Thoracic aorta (tissue), 2 donors: ENCODE measurements at regions not wholly inside any gene's neighbourhood (a gene's known extent, or its start where the extent isn't known, plus 50 kb on each side); places are given as distances from the start of the nearest gene placed in this dataset.
"Not testable (repeated sequence)": the region's sequence is repeated elsewhere in the genome, so short reads cannot be mapped to it uniquely, and the experiment has no call there.

ENCODE experiments used
- ATAC-seq: fragments of 150-250 bp; one replicate; pipeline ENCODE4 v1.8.0; 2017; ENCODE audit warnings: low read depth; ENCODE audit not compliant: insufficient number of reproducible peaks, low FRiP score
- DNase-seq: peaks from one replicate; pipeline ENCODE4 v3.0.0-alpha.2; 2020; ENCODE audit warnings: low spot score
- H3K27ac ChIP-seq, 2 donors: fragments of 200-600 bp; sonication (generic); 1 replicate in 1 of 2; 2 replicates in 1 of 2; pipeline ENCODE4 v1.5.1; 2016; ENCODE audit warnings: mild to moderate bottlenecking in 2 of 2, moderate library complexity in 2 of 2
- H3K27me3 ChIP-seq: fragments of 200-600 bp; sonication (generic); replicated peaks from 2 replicates; pipeline ENCODE4 v1.6.0; 2016; ENCODE audit warnings: mild to moderate bottlenecking; ENCODE audit not compliant: insufficient read depth
- H3K36me3 ChIP-seq: fragments of 200-600 bp; sonication (generic); one replicate; pipeline ENCODE4 v1.5.1; 2016
- H3K4me1 ChIP-seq, 2 donors: fragments of 200-600 bp; sonication (generic); 1 replicate in 1 of 2; 2 replicates in 1 of 2; pipeline versions ENCODE4 v1.5.1 to v1.6.0; 2016; ENCODE audit warnings: low read depth in 2 of 2, mild to moderate bottlenecking in 1 of 2; ENCODE audit not compliant: control insufficient read depth in 1 of 2
- H3K4me3 ChIP-seq: fragments of 200-600 bp; sonication (generic); 2 replicates; pipeline ENCODE4 v1.5.1; 2016; ENCODE audit warnings: mild to moderate bottlenecking
- H3K9me3 ChIP-seq: fragments of 200-600 bp; sonication (generic); 2 replicates; pipeline ENCODE4 v1.5.1; 2016
- TF ChIP-seq, protein P1 (sequence below): fragments of 200-600 bp; sonication (generic); IDR thresholded peaks from one replicate; pipeline ENCODE4 v1.5.1; 2019; ENCODE audit warnings: antibody characterized with exemption

GRCh38 chr6:54533567-54533966 lies 225.3 kb downstream of the TINAG start:
- no peaks in the 10 kb centered on the region for H3K27me3 ChIP-seq
- DNase-seq (no peak), ATAC-seq (no peak)
- TF ChIP-seq, protein P1, sequence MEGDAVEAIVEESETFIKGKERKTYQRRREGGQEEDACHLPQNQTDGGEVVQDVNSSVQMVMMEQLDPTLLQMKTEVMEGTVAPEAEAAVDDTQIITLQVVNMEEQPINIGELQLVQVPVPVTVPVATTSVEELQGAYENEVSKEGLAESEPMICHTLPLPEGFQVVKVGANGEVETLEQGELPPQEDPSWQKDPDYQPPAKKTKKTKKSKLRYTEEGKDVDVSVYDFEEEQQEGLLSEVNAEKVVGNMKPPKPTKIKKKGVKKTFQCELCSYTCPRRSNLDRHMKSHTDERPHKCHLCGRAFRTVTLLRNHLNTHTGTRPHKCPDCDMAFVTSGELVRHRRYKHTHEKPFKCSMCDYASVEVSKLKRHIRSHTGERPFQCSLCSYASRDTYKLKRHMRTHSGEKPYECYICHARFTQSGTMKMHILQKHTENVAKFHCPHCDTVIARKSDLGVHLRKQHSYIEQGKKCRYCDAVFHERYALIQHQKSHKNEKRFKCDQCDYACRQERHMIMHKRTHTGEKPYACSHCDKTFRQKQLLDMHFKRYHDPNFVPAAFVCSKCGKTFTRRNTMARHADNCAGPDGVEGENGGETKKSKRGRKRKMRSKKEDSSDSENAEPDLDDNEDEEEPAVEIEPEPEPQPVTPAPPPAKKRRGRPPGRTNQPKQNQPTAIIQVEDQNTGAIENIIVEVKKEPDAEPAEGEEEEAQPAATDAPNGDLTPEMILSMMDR: no peak
- H3K9me3 ChIP-seq: no peaks in the 10 kb centered on the region
- H3K4me1 ChIP-seq: no peaks in the 10 kb centered on the region
- H3K36me3 ChIP-seq: no peaks in the 10 kb centered on the region
- no peak overlapping the region for H3K27ac ChIP-seq
- no peak overlapping the region for H3K4me3 ChIP-seq

GRCh38 chr6:54535568-54535967 lies 227.3 kb downstream of the TINAG start:
- DNase-seq: no peak
- ATAC-seq: no peak

DNA sequence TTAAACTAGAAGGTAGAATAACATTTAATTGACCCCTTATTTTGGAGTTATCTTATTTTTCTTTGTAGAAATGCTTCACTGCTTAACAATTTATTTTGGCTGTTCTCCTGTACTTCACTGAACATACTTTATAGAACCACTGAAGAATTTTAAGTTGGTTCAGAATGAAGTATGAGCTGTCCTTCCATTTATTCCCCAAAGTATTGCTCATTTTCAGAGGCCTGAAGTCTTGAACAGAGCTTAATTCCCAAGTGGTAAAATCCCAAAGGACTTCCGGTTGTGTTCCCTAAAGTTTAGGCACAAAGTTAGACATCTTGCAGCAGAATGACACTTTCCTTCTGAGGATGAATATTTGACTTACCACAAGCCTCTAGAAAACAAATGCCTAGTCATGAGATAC lies 233.3 kb downstream of the TINAG start:
- Histone ChIP-seq H3K4me3 (no peak overlapping the region), H3K27ac (no peak overlapping the region), H3K36me3 (no peaks in the 10 kb centered on the region), H3K4me1 (peaks cover 0 to 5% of the 10 kb centered on the region in 2 donors), H3K9me3 (no peaks in the 10 kb centered on the region), H3K27me3 (no peaks in the 10 kb centered on the region)
- DNase-seq (no peak), ATAC-seq (no peak)
- TF ChIP-seq, protein P1: no peak

More at GRCh38 chr6:54535568-54535967, 227.3 kb downstream of the TINAG start:
- TF ChIP-seq, protein P1: no peak
- H3K27me3 ChIP-seq: no peaks in the 10 kb centered on the region
- no peaks in the 10 kb centered on the region for H3K4me1 ChIP-seq
- no peaks in the 10 kb centered on the region for H3K9me3 ChIP-seq
- H3K27ac ChIP-seq: no peak overlapping the region
- H3K4me3 ChIP-seq: no peak overlapping the region
- H3K36me3 ChIP-seq: no peaks in the 10 kb centered on the region

GRCh38 chr6:54559136-54559535 lies 250.9 kb downstream of the TINAG start:
- Histone ChIP-seq H3K27me3 (no peaks in the 10 kb centered on the region), H3K27ac (no peak overlapping the region), H3K4me1 (no peaks in the 10 kb centered on the region), H3K36me3 (no peaks in the 10 kb centered on the region), H3K9me3 (peaks cover 13% of the 10 kb centered on the region), H3K4me3 (no peak overlapping the region)
- TF ChIP-seq, protein P1: no peak
- DNase-seq (no peak), ATAC-seq (no peak)

DNA sequence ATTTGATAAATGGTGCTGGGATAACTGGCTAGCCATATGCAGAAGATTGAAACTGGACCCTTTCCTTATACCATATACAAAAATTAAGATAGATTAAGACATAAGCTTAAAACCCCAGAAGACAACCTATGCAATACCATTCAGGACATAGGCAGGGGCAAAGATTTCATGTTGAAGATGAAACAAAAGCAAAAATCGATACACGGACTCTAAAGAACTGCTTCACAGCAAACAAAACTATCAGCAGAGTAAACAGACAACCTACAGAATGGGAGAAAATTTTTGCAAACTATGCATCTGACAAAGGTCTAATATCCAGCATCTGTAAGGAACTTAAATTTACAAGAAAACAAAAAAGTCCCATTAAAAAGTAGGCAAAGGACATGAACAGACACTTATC lies 255.9 kb downstream of the TINAG start:
- not testable (repeated sequence) for H3K9me3 ChIP-seq, ATAC-seq, H3K27ac ChIP-seq, H3K4me1 ChIP-seq, H3K4me3 ChIP-seq, H3K27me3 ChIP-seq, DNase-seq, H3K36me3 ChIP-seq

DNA sequence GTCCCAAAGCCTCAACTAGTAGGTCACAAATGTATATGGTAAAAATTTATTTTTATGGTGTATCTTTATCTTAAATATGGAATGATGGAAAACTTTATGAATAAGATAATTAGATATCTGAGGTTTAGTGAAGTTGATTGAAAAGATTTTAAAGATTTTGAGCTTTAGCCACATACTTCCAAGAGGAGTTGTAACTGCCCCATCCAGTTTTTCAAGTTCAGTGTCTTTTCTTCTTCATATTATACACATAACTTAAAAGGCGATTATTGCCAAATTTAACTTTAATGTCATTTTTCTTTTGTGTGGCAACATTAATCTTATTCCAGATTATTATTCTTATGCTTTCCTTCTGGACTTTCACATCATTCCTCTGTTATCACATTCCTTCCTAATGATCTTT lies 266.4 kb downstream of the TINAG start:
- no peak for ATAC-seq
- Histone ChIP-seq H3K36me3 (no peaks in the 10 kb centered on the region), H3K27me3 (no peaks in the 10 kb centered on the region), H3K4me1 (peaks cover 0 to 6% of the 10 kb centered on the region in 2 donors), H3K9me3 (no peaks in the 10 kb centered on the region), H3K4me3 (no peak overlapping the region), H3K27ac (no peak overlapping the region)
- no peak for DNase-seq
- TF ChIP-seq, protein P1: no peak
